NCI-H748 (cell line): ENCODE measurements at regions not wholly inside any gene's neighbourhood (a gene's known extent, or its start where the extent isn't known, plus 50 kb on each side); places are given as distances from the start of the nearest gene placed in this dataset.

ENCODE experiments used
- DNase-seq: peaks from one replicate; lab custom pipeline; 2025; ENCODE audit not compliant: unreplicated experiment; lab: John Stamatoyannopoulos, UW

DNA sequence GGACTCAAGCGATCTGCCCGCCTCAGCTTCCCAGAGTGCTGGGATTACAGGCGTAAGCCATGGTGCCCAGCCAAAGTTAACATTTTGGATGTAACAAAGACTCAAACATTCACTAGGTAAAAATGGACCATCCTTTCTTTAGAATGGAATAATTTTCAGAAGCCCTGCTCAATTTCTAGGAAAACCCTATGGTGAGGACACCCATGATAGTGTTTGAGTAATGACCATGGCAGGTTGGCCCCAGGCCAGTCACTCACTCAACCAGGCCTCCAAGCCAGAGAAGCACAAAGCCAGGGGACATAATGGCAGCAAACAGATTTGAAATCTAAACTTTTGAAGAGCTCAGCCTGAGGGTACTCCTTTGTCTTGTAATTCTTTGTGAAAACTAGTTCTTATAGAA, 59.9 kb upstream of the GPR6 start:
- DNase-seq: no peak

DNA sequence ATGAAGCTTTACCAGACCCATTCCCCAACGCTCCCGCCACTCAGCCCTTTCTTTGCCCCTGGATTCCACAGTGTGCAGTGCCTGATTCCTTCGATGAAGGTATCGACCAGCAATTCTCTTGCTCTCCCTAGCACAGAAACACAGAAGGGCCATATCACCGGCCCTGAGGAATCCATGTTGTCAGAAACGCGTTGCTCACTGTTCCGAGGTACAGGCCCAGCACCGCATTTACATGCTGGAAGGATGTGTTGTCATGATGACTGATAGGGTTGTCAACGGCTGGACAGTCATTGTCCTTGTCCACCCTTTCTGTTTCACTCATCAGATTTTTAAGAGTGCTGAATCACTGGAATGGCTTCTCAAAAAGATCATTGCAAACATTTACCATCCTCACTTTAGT, 57.2 kb upstream of the GPR6 start:
- no peak for DNase-seq

- DNase-seq: no peak
Measured at GRCh38 chr6:109922851-109923250, 55.3 kb upstream of the GPR6 start.

DNA sequence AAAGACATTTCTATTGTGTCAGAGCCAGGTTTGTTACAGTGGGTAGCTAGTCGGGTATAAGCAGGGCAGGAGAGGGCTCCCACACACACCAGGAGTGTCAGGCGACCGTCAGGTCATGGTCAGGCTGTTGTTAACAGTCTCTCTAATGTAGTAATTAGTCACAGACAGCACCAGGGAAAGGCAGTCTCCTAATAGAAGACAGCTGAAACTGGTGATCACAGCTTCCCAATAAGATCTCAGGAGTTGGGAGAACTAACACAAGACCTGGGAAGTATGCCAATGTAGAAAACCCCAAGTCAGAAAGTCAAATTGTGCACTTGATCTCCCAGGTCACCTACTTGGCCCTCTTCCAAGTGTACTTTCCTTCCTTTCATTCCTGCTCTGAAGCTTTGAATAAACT, 53.0 kb upstream of the GPR6 start:
- no peak for DNase-seq

GRCh38 chr6:109927052-109927451, 51.1 kb upstream of the GPR6 start:
- DNase-seq: no peak
